GM23338 (cell line): ENCODE measurements at regions not wholly inside any gene's neighbourhood (a gene's known extent, or its start where the extent isn't known, plus 50 kb on each side); places are given as distances from the start of the nearest gene placed in this dataset.

Source experiments
- CREB1 ChIP-seq: fragments of 250-450 bp; sonication (Bioruptor Pico); IDR thresholded peaks from 2 replicates; pipeline ENCODE4 v1.5.0; 2020; ENCODE audit warnings: low read depth, mild to moderate bottlenecking, moderate library complexity
- EZH2 ChIP-seq: fragments of 200-600 bp; sonication (generic); IDR thresholded peaks from one replicate; pipeline ENCODE4 v1.8.0; 2017; ENCODE audit warnings: antibody characterized with exemption, mild to moderate bottlenecking, low read depth; ENCODE audit not compliant: unreplicated experiment
- EZH2phosphoT487 ChIP-seq: fragments of 200-600 bp; sonication (generic); IDR thresholded peaks from one replicate; pipeline ENCODE4 v1.8.1; 2018; ENCODE audit warnings: antibody characterized with exemption; ENCODE audit not compliant: unreplicated experiment
- JUNB ChIP-seq: IDR thresholded peaks from one replicate; pipeline ENCODE4 v1.6.1; 2016; ENCODE audit warnings: antibody characterized with exemption; ENCODE audit not compliant: unreplicated experiment
- NANOG ChIP-seq: IDR thresholded peaks from 2 replicates; pipeline ENCODE4 v1.6.1; 2016; ENCODE audit warnings: antibody characterized with exemption, borderline replicate concordance
- POLR2AphosphoS5 ChIP-seq: IDR thresholded peaks from 2 replicates; pipeline ENCODE4 v1.6.1; 2016; ENCODE audit warnings: antibody characterized with exemption, low read depth
- ZNF114 ChIP-seq: fragments of 250-450 bp; sonication (Bioruptor Pico); IDR thresholded peaks from 2 replicates; pipeline ENCODE4 v1.5.0; 2020; ENCODE audit warnings: mild to moderate bottlenecking, moderate library complexity
- ZNF331 ChIP-seq: fragments of 250-450 bp; sonication (Bioruptor Pico); IDR thresholded peaks from 2 replicates; pipeline ENCODE4 v1.5.0; 2020; ENCODE audit warnings: low read depth, mild to moderate bottlenecking, moderate library complexity
- TF ChIP-seq, protein P1 (sequence below), 2 experiments: fragments of 200-600 bp in 1 of 2; sonication (generic) in 1 of 2; conservative IDR thresholded peaks; 2 replicates each; pipeline versions ENCODE4 v1.5.1 to v1.6.1; 2016 to 2017; ENCODE audit warnings: antibody characterized with exemption in 2 of 2, low read depth in 2 of 2, mild to moderate bottlenecking in 2 of 2, moderate library complexity in 1 of 2
- TF ChIP-seq, protein P2 (sequence below): IDR thresholded peaks from 2 replicates; pipeline ENCODE4 v1.6.1; 2016; ENCODE audit warnings: antibody characterized with exemption
- TF ChIP-seq, protein P3 (sequence below): IDR thresholded peaks from one replicate; pipeline ENCODE4 v1.6.1; 2018; ENCODE audit warnings: antibody characterized with exemption; ENCODE audit not compliant: unreplicated experiment

DNA sequence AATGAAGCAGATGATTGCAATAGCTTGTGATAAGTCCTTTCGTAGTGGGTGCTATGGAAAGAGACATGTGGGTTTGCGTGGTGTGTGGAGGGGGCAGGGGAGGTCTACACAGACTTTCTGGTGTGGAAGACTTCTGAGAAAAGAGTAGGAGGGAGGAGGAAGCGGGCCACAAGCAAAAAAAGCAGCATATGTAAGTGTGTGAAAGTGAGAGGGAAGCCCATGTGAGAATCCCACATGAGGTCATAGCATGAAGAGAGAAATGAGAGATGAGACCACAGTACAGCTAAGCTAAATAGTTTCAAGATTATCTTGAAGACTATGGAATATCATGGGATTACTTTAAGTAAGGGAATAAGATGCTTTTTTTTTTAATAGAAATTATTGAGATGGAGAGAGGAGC is 2039.9 kb upstream of the TENM3 start:
- TF ChIP-seq CREB1 = no peak
- TF ChIP-seq, protein P1, sequence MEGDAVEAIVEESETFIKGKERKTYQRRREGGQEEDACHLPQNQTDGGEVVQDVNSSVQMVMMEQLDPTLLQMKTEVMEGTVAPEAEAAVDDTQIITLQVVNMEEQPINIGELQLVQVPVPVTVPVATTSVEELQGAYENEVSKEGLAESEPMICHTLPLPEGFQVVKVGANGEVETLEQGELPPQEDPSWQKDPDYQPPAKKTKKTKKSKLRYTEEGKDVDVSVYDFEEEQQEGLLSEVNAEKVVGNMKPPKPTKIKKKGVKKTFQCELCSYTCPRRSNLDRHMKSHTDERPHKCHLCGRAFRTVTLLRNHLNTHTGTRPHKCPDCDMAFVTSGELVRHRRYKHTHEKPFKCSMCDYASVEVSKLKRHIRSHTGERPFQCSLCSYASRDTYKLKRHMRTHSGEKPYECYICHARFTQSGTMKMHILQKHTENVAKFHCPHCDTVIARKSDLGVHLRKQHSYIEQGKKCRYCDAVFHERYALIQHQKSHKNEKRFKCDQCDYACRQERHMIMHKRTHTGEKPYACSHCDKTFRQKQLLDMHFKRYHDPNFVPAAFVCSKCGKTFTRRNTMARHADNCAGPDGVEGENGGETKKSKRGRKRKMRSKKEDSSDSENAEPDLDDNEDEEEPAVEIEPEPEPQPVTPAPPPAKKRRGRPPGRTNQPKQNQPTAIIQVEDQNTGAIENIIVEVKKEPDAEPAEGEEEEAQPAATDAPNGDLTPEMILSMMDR (conservative IDR thresholded peaks at IDR 0.05; ENCODE audit: low read depth in 2 of 2) = no peak
- no peak for TF ChIP-seq JUNB
- TF ChIP-seq, protein P2, sequence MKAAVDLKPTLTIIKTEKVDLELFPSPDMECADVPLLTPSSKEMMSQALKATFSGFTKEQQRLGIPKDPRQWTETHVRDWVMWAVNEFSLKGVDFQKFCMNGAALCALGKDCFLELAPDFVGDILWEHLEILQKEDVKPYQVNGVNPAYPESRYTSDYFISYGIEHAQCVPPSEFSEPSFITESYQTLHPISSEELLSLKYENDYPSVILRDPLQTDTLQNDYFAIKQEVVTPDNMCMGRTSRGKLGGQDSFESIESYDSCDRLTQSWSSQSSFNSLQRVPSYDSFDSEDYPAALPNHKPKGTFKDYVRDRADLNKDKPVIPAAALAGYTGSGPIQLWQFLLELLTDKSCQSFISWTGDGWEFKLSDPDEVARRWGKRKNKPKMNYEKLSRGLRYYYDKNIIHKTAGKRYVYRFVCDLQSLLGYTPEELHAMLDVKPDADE = no peak
- TF ChIP-seq EZH2 = no peak
- TF ChIP-seq, protein P3, sequence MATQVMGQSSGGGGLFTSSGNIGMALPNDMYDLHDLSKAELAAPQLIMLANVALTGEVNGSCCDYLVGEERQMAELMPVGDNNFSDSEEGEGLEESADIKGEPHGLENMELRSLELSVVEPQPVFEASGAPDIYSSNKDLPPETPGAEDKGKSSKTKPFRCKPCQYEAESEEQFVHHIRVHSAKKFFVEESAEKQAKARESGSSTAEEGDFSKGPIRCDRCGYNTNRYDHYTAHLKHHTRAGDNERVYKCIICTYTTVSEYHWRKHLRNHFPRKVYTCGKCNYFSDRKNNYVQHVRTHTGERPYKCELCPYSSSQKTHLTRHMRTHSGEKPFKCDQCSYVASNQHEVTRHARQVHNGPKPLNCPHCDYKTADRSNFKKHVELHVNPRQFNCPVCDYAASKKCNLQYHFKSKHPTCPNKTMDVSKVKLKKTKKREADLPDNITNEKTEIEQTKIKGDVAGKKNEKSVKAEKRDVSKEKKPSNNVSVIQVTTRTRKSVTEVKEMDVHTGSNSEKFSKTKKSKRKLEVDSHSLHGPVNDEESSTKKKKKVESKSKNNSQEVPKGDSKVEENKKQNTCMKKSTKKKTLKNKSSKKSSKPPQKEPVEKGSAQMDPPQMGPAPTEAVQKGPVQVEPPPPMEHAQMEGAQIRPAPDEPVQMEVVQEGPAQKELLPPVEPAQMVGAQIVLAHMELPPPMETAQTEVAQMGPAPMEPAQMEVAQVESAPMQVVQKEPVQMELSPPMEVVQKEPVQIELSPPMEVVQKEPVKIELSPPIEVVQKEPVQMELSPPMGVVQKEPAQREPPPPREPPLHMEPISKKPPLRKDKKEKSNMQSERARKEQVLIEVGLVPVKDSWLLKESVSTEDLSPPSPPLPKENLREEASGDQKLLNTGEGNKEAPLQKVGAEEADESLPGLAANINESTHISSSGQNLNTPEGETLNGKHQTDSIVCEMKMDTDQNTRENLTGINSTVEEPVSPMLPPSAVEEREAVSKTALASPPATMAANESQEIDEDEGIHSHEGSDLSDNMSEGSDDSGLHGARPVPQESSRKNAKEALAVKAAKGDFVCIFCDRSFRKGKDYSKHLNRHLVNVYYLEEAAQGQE = no peak
- TF ChIP-seq POLR2AphosphoS5 = no peak
- no peak for TF ChIP-seq ZNF331 (CRISPR knock-in tag)
- no peak for TF ChIP-seq EZH2phosphoT487
- TF ChIP-seq NANOG = no peak
- no peak for TF ChIP-seq ZNF114 (CRISPR knock-in tag)
